ENCODE measurements at regions not wholly inside any gene's neighbourhood (a gene's known extent, or its start where the extent isn't known, plus 50 kb on each side); places are given as distances from the start of the nearest gene placed in this dataset.

DNA sequence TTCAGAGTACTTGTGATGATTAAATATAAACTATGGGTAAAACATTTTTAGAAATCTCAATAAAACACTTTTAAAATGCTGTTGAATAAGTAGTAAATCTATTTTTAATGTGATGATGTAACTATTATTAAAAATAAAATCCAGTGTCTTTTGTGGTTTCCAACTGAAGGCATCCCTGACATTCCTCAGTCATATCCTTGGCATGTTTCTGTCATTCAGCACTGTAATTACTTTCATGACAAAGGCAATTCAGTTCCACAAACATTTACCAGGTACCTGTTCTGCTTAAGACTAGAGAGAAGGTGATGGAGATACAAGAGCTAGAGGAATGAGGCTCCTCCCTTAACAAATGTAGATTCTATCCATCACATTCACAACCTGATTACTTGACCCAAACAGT is 518.7 kb upstream of the MAP3K7 start:
- no peak for TF ChIP-seq POLR2A (IDR thresholded peaks at IDR 0.05; ENCODE audit: extremely low read depth, insufficient read length)
- TF ChIP-seq, protein P1, sequence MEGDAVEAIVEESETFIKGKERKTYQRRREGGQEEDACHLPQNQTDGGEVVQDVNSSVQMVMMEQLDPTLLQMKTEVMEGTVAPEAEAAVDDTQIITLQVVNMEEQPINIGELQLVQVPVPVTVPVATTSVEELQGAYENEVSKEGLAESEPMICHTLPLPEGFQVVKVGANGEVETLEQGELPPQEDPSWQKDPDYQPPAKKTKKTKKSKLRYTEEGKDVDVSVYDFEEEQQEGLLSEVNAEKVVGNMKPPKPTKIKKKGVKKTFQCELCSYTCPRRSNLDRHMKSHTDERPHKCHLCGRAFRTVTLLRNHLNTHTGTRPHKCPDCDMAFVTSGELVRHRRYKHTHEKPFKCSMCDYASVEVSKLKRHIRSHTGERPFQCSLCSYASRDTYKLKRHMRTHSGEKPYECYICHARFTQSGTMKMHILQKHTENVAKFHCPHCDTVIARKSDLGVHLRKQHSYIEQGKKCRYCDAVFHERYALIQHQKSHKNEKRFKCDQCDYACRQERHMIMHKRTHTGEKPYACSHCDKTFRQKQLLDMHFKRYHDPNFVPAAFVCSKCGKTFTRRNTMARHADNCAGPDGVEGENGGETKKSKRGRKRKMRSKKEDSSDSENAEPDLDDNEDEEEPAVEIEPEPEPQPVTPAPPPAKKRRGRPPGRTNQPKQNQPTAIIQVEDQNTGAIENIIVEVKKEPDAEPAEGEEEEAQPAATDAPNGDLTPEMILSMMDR (IDR thresholded peaks at IDR 0.05; ENCODE audit: low read depth, low read length): no peak
- TF ChIP-seq, protein P2, sequence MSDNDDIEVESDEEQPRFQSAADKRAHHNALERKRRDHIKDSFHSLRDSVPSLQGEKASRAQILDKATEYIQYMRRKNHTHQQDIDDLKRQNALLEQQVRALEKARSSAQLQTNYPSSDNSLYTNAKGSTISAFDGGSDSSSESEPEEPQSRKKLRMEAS (IDR thresholded peaks at IDR 0.05; ENCODE audit: low read depth, low read length): no peak
- TF ChIP-seq MYC (IDR thresholded peaks at IDR 0.05; ENCODE audit: low read depth, low read length): no peak
